IMR-90 (cell line): ENCODE measurements at regions not wholly inside any gene's neighbourhood (a gene's known extent, or its start where the extent isn't known, plus 50 kb on each side); places are given as distances from the start of the nearest gene placed in this dataset.

ENCODE experiments used
- ATAC-seq: fragments of 200-7000 bp; cut with Tn5 transposase; 2 replicates; pipeline ENCODE4 v1.9.1; 2020; ENCODE audit warnings: low read depth, mild to moderate bottlenecking, moderate library complexity
- BruUV-seq: library from RNA; stranded (reverse); fragments of 400-500 nt; replicated peaks from 2 replicates; lab custom pipeline; 2021; lab: Mats Ljungman, UMichigan
- CTCF ChIA-PET: fragments of 300-600 bp; formaldehyde crosslinking; extraction: SDS; loops from one replicate; lab custom pipeline; 2021; ENCODE audit warnings: antibody characterized with exemption; lab: Yijun Ruan, JAX
- POLR2A ChIA-PET: fragments of 300-600 bp; sonication (Branson Sonifier 250); formaldehyde crosslinking; loops from one replicate; lab custom pipeline; 2022; ENCODE audit warnings: antibody characterized with exemption; ENCODE audit not compliant: unreplicated experiment; lab: Charles Lee
- DNase-seq: peaks from one replicate; pipeline ENCODE4 v3.0.0; 2013
- H2AFZ ChIP-seq: replicated peaks from 2 replicates; pipeline ENCODE3; 2013; ENCODE audit warnings: low read length, mild to moderate bottlenecking; ENCODE audit not compliant: poor library complexity
- H2AK5ac ChIP-seq: 2 replicates; pipeline ENCODE4 v1.6.1; 2013; ENCODE audit warnings: low read depth, low read length, inconsistent platforms
- H2AK9ac ChIP-seq: replicated peaks from 2 replicates; pipeline ENCODE3; 2013; ENCODE audit warnings: mild to moderate bottlenecking, low read depth, low read length, moderate library complexity; ENCODE audit not compliant: poor library complexity
- H2BK120ac ChIP-seq: 2 replicates; pipeline ENCODE4 v1.6.1; 2013; ENCODE audit warnings: low read depth, low read length, inconsistent platforms
- H2BK15ac ChIP-seq: 3 replicates; pipeline ENCODE4 v1.6.1; 2013; ENCODE audit warnings: low read depth, low read length, inconsistent platforms
- H2BK20ac ChIP-seq: 2 replicates; pipeline ENCODE4 v1.6.1; 2013; ENCODE audit warnings: low read depth, mild to moderate bottlenecking, inconsistent platforms, low read length, moderate library complexity
- H2BK5ac ChIP-seq: 2 replicates; pipeline ENCODE4 v1.6.1; 2013; ENCODE audit warnings: mild to moderate bottlenecking, low read depth, low read length, inconsistent platforms; ENCODE audit not compliant: poor library complexity, severe bottlenecking
- H3K14ac ChIP-seq: replicated peaks from 2 replicates; pipeline ENCODE4 v1.6.1; 2013; ENCODE audit warnings: low read depth, low read length, inconsistent platforms
- H3K18ac ChIP-seq: 2 replicates; pipeline ENCODE4 v1.6.1; 2013; ENCODE audit warnings: low read depth, low read length, control low read depth
- H3K23ac ChIP-seq: 2 replicates; pipeline ENCODE4 v1.6.1; 2013; ENCODE audit warnings: low read depth, low read length, inconsistent platforms
- H3K27ac ChIP-seq: 2 replicates; pipeline ENCODE4 v1.5.1; 2013; ENCODE audit warnings: mild to moderate bottlenecking, control low read depth, low read length; ENCODE audit not compliant: insufficient read depth
- H3K27me3 ChIP-seq: 2 replicates; pipeline ENCODE4 v1.6.1; 2013; ENCODE audit warnings: low read length; ENCODE audit not compliant: control insufficient read depth, insufficient read depth
- H3K36me3 ChIP-seq: 2 replicates; pipeline ENCODE4 v1.6.1; 2013; ENCODE audit warnings: low read length, mixed read lengths; ENCODE audit not compliant: control insufficient read depth, insufficient read depth
- H3K4ac ChIP-seq: 2 replicates; pipeline ENCODE4 v1.6.1; 2013; ENCODE audit warnings: low read depth, low read length, inconsistent platforms
- H3K4me1 ChIP-seq: 2 replicates; pipeline ENCODE4 v1.6.1; 2013; ENCODE audit warnings: low read length, mixed read lengths; ENCODE audit not compliant: control insufficient read depth, insufficient read depth
- H3K4me2 ChIP-seq: 2 replicates; pipeline ENCODE4 v1.6.1; 2013; ENCODE audit warnings: low read depth, mild to moderate bottlenecking, control low read depth, low read length, moderate library complexity
- H3K4me3 ChIP-seq: 2 replicates; pipeline ENCODE4 v1.5.1; 2013; ENCODE audit warnings: low read depth, mild to moderate bottlenecking, control low read depth, low read length, moderate library complexity; ENCODE audit not compliant: insufficient read depth
- H3K56ac ChIP-seq: 2 replicates; pipeline ENCODE4 v1.6.1; 2013; ENCODE audit warnings: low read length, inconsistent platforms; ENCODE audit not compliant: insufficient read depth; ENCODE audit errors: extremely low read depth
- H3K79me1 ChIP-seq, 2 experiments: 2 replicates each; pipeline ENCODE4 v1.6.1; 2013; ENCODE audit warnings: low read length in 2 of 2, inconsistent platforms in 1 of 2, low read depth in 1 of 2
- H3K9ac ChIP-seq: 2 replicates; pipeline ENCODE4 v1.6.1; 2013; ENCODE audit warnings: low read depth, low read length, control low read depth
- H3K9me1 ChIP-seq: 2 replicates; pipeline ENCODE4 v1.6.1; 2013; ENCODE audit warnings: low read length, inconsistent platforms; ENCODE audit not compliant: insufficient read depth
- H3K9me3 ChIP-seq: 2 replicates; pipeline ENCODE4 v1.6.1; 2013; ENCODE audit warnings: low read length; ENCODE audit not compliant: control insufficient read depth, insufficient read depth
- H4K20me1 ChIP-seq: 2 replicates; pipeline ENCODE4 v1.6.1; 2013; ENCODE audit warnings: low read length, inconsistent platforms; ENCODE audit not compliant: insufficient read depth
- H4K5ac ChIP-seq: 2 replicates; pipeline ENCODE4 v1.6.1; 2013; ENCODE audit warnings: mild to moderate bottlenecking, low read depth, low read length, control low read depth
- H4K8ac ChIP-seq, 2 experiments: 2 replicates each; pipeline ENCODE4 v1.6.1; 2013; ENCODE audit warnings: low read depth in 2 of 2, low read length in 2 of 2, control low read depth in 1 of 2, inconsistent platforms in 1 of 2
- H4K91ac ChIP-seq: 2 replicates; pipeline ENCODE4 v1.6.1; 2013; ENCODE audit warnings: low read depth, low read length, inconsistent platforms; ENCODE audit not compliant: insufficient read depth
- BHLHE40 ChIP-seq: fragments of 150-350 bp; IDR thresholded peaks from 2 replicates; pipeline ENCODE4 v1.6.1; 2016; ENCODE audit warnings: mild to moderate bottlenecking, low read depth, low read length
- CEBPB ChIP-seq: IDR thresholded peaks from 2 replicates; pipeline ENCODE4 v1.6.1; 2012; ENCODE audit warnings: low read depth, low read length, improper control_type of control experiment
- CHD1 ChIP-seq: IDR thresholded peaks from 2 replicates; pipeline ENCODE4 v1.6.1; 2012; ENCODE audit warnings: low read depth, low read length, improper control_type of control experiment
- FOS ChIP-seq: fragments of 150-350 bp; IDR thresholded peaks from 2 replicates; pipeline ENCODE4 v1.6.1; 2016; ENCODE audit warnings: low read depth, low read length
- MAFK ChIP-seq: IDR thresholded peaks from 2 replicates; pipeline ENCODE4 v1.6.1; 2012; ENCODE audit warnings: low read depth, low read length, improper control_type of control experiment
- MAZ ChIP-seq: IDR thresholded peaks from 2 replicates; pipeline ENCODE4 v1.6.1; 2012; ENCODE audit warnings: low read depth, mild to moderate bottlenecking, low read length, improper control_type of control experiment, moderate library complexity, borderline replicate concordance
- MXI1 ChIP-seq: IDR thresholded peaks from 2 replicates; pipeline ENCODE4 v1.6.1; 2012; ENCODE audit warnings: low read depth, mild to moderate bottlenecking, low read length, moderate library complexity, borderline replicate concordance
- NFE2L2 ChIP-seq: fragments of 150-350 bp; IDR thresholded peaks from 2 replicates; pipeline ENCODE4 v1.6.1; 2016; ENCODE audit warnings: low read depth, mild to moderate bottlenecking, low read length
- POLR2A ChIP-seq: IDR thresholded peaks from 2 replicates; pipeline ENCODE4 v1.6.1; 2012; ENCODE audit warnings: mild to moderate bottlenecking, low read depth, low read length
- RAD21 ChIP-seq: IDR thresholded peaks from 2 replicates; pipeline ENCODE4 v1.6.1; 2012; ENCODE audit warnings: low read length, improper control_type of control experiment
- RCOR1 ChIP-seq: IDR thresholded peaks from 2 replicates; pipeline ENCODE4 v1.6.1; 2012; ENCODE audit warnings: mild to moderate bottlenecking, low read length, improper control_type of control experiment; ENCODE audit not compliant: insufficient replicate concordance
- RFX5 ChIP-seq: IDR thresholded peaks from 2 replicates; pipeline ENCODE4 v1.8.0; 2012; ENCODE audit warnings: low read depth, mild to moderate bottlenecking, low read length, moderate library complexity
- SMC3 ChIP-seq: fragments of 150-350 bp; IDR thresholded peaks from 2 replicates; pipeline ENCODE4 v1.6.1; 2016; ENCODE audit warnings: low read depth, mild to moderate bottlenecking, antibody characterized with exemption, low read length, moderate library complexity
- USF2 ChIP-seq: fragments of 150-350 bp; IDR thresholded peaks from 2 replicates; pipeline ENCODE4 v1.6.1; 2017; ENCODE audit warnings: mild to moderate bottlenecking, antibody characterized with exemption, low read length, low read depth
- WGBS, 2 experiments: methylation state at CpG; one replicate each; pipeline versions ENCODE4 v1.1.5 to v1.1.7; 2013; ENCODE audit warnings: missing lambda C conversion rate in 2 of 2; ENCODE audit not compliant: insufficient read length in 1 of 2; ENCODE audit errors: extremely low coverage in 2 of 2; 5-methylcytosine and 5-hydroxymethylcytosine counted together
- dilution Hi-C: fragments of 300-500 bp; cut with HindIII; formaldehyde crosslinking; loops from one replicate; pipeline ENCODE4 v1.14.3; 2018; ENCODE audit warnings: low sequenced_read_pairs; ENCODE audit not compliant: unreplicated experiment
- in situ Hi-C: fragments of 300-500 bp; cut with MboI; formaldehyde crosslinking; loops from 3 replicates; pipeline ENCODE4 v1.14.3; 2019; ENCODE audit warnings: low sequenced_read_pairs, inconsistent platforms, mixed read lengths
- intact Hi-C: fragments of 100-400 bp; cut with micrococcal nuclease; formaldehyde crosslinking; loops from 2 replicates; pipeline ENCODE4 v1.10.0; 2022
- TF ChIP-seq, protein P1 (sequence below): fragments of 150-350 bp; IDR thresholded peaks from 2 replicates; pipeline ENCODE4 v1.6.1; 2016; ENCODE audit warnings: low read depth, mild to moderate bottlenecking, low read length, moderate library complexity, borderline replicate concordance
- TF ChIP-seq, protein P2 (sequence below): conservative IDR thresholded peaks from 2 replicates; pipeline ENCODE4 v1.5.1; 2012; ENCODE audit warnings: mild to moderate bottlenecking, low read depth, low read length, improper control_type of control experiment

DNA sequence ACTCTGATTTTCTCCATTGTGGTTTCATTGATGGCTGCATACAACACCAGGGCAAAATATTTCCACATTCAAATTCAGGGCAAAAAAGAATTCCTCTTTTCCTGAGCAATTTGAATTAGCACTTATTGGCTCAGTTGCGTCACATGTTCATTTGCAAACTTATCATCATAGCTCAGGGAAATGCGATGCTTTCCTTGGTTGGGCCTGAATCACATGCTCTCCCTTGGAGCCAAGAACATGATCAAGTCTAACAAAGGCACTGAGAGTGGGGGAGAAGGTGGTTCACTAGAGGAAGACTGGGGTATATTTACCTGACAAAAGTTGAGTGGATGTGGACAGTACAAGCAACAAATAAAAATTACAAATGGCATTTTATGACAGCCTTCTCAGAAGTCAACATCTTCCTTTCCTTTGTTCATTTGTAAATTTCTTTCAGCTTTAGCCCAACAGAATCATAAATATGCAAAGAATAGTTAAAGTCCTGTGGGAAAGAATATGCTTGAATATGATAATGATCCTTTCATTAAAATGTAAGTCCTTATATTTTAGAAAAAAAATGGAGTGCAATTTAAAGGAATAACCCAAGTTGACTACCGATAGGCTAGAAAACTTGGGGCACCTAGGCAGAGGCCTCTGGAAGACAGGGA lies 277.2 kb downstream of the NEDD1 start:
- H3K4me1 ChIP-seq = no peaks in the 10 kb centered on the region
- no CpG with 5 or more reads among the region's 3 CpGs for WGBS, 2 experiments

More for the DNA sequence above, 277.2 kb downstream of the NEDD1 start:
- no peak overlapping the region for H2BK15ac ChIP-seq
- no peak overlapping the region for H2AK9ac ChIP-seq
- H3K18ac ChIP-seq = no peak overlapping the region
- ChIA-PET CTCF (no interaction called here), POLR2A (no interaction called here)
- H3K36me3 ChIP-seq = no peaks in the 10 kb centered on the region
- no peak overlapping the region for H4K8ac ChIP-seq
- no peak overlapping the region for H2BK5ac ChIP-seq
- no peak overlapping the region for H3K14ac ChIP-seq
- no peak overlapping the region for H2AK5ac ChIP-seq
- ATAC-seq (no peak), DNase-seq (no peak)
- H3K56ac ChIP-seq = no peak overlapping the region
- H3K4ac ChIP-seq = no peak overlapping the region
- H4K91ac ChIP-seq = no peak overlapping the region
- no peaks in the 10 kb centered on the region for H3K9me1 ChIP-seq
- in situ Hi-C loops = no loop called here
- no peak overlapping the region for H2BK20ac ChIP-seq
- H4K20me1 ChIP-seq = no peaks in the 10 kb centered on the region
- no peak overlapping the region for H3K9ac ChIP-seq
- H3K4me2 ChIP-seq = no peak overlapping the region
- peaks cover 6% of the 10 kb centered on the region for H3K9me3 ChIP-seq
- H3K23ac ChIP-seq = no peak overlapping the region
- no peak overlapping the region for H2BK120ac ChIP-seq
- no peak overlapping the region for H3K27ac ChIP-seq
- no peak overlapping the region for H4K5ac ChIP-seq
- no peak overlapping the region for H3K4me3 ChIP-seq
- BruUV-seq = no TSS peak
- TF ChIP-seq RCOR1 = no peak
- TF ChIP-seq MXI1 = no peak
- TF ChIP-seq, protein P1, sequence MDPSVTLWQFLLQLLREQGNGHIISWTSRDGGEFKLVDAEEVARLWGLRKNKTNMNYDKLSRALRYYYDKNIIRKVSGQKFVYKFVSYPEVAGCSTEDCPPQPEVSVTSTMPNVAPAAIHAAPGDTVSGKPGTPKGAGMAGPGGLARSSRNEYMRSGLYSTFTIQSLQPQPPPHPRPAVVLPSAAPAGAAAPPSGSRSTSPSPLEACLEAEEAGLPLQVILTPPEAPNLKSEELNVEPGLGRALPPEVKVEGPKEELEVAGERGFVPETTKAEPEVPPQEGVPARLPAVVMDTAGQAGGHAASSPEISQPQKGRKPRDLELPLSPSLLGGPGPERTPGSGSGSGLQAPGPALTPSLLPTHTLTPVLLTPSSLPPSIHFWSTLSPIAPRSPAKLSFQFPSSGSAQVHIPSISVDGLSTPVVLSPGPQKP = no peak
- no peak for TF ChIP-seq RAD21
- no peak for TF ChIP-seq MAFK
- no peak for TF ChIP-seq FOS
- TF ChIP-seq CEBPB = no peak
- no peak for TF ChIP-seq NFE2L2
- no peak for TF ChIP-seq CHD1
- TF ChIP-seq SMC3 = no peak
- TF ChIP-seq POLR2A = no peak
- no peak for TF ChIP-seq RFX5
- TF ChIP-seq BHLHE40 = no peak
- TF ChIP-seq MAZ = no peak
- no peak for TF ChIP-seq USF2
- TF ChIP-seq, protein P2, sequence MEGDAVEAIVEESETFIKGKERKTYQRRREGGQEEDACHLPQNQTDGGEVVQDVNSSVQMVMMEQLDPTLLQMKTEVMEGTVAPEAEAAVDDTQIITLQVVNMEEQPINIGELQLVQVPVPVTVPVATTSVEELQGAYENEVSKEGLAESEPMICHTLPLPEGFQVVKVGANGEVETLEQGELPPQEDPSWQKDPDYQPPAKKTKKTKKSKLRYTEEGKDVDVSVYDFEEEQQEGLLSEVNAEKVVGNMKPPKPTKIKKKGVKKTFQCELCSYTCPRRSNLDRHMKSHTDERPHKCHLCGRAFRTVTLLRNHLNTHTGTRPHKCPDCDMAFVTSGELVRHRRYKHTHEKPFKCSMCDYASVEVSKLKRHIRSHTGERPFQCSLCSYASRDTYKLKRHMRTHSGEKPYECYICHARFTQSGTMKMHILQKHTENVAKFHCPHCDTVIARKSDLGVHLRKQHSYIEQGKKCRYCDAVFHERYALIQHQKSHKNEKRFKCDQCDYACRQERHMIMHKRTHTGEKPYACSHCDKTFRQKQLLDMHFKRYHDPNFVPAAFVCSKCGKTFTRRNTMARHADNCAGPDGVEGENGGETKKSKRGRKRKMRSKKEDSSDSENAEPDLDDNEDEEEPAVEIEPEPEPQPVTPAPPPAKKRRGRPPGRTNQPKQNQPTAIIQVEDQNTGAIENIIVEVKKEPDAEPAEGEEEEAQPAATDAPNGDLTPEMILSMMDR = no peak
- intact Hi-C loops = no loop called here
- no peaks in the 10 kb centered on the region for H3K27me3 ChIP-seq
- no peak overlapping the region for H2AFZ ChIP-seq
- dilution Hi-C loops = no loop called here
- H3K79me1 ChIP-seq = no peaks in the 10 kb centered on the region
